Iris pigment epithelial cell (primary cell): ENCODE measurements at regions not wholly inside any gene's neighbourhood (a gene's known extent, or its start where the extent isn't known, plus 50 kb on each side); places are given as distances from the start of the nearest gene placed in this dataset.

Source experiments
- DNase-seq: peaks from one replicate; pipeline ENCODE4 v3.0.0-alpha.2; 2011; ENCODE audit warnings: low read depth

GRCh38 chr12:83821967-83822366 is 1090.6 kb downstream of the SLC6A15 start:
- no peak for DNase-seq

GRCh38 chr12:83818881-83819280 is 1093.7 kb downstream of the SLC6A15 start:
- peak; percentile 91 for DNase-seq

- DNase-seq = no peak
Observed at GRCh38 chr12:83817730-83818129, 1094.9 kb downstream of the SLC6A15 start.

GRCh38 chr12:83808591-83808990 is 1104.0 kb downstream of the SLC6A15 start:
- no peak for DNase-seq

GRCh38 chr12:83807871-83808270 is 1104.7 kb downstream of the SLC6A15 start:
- no peak for DNase-seq

GRCh38 chr12:83805873-83806272 is 1106.7 kb downstream of the SLC6A15 start:
- DNase-seq = no peak

GRCh38 chr12:83805156-83805772 is 1107.3 kb downstream of the SLC6A15 start:
- DNase-seq = no peak

GRCh38 chr12:83801972-83802371 is 1110.6 kb downstream of the SLC6A15 start:
- no peak for DNase-seq

- no peak for DNase-seq
Observed at GRCh38 chr12:83800022-83800421, 1112.6 kb downstream of the SLC6A15 start.

GRCh38 chr12:83796531-83796930 is 1109.8 kb downstream of the TMTC2 start:
- no peak for DNase-seq

GRCh38 chr12:83793616-83794015 is 1106.9 kb downstream of the TMTC2 start:
- peak; percentile 16 for DNase-seq

- no peak for DNase-seq
Observed at GRCh38 chr12:83784298-83784890, 1097.7 kb downstream of the TMTC2 start.

- DNase-seq = no peak
Observed at GRCh38 chr12:83779526-83779925, 1092.8 kb downstream of the TMTC2 start.

GRCh38 chr12:83769151-83769550 is 1082.4 kb downstream of the TMTC2 start:
- no peak for DNase-seq

- DNase-seq = no peak
Observed at GRCh38 chr12:83767723-83768122, 1081.0 kb downstream of the TMTC2 start.

GRCh38 chr12:83763425-83763824 is 1076.7 kb downstream of the TMTC2 start:
- DNase-seq = peak; percentile 10

GRCh38 chr12:83759906-83760305 is 1073.2 kb downstream of the TMTC2 start:
- DNase-seq = no peak

- DNase-seq = no peak
Observed at GRCh38 chr12:83758888-83759631, 1072.4 kb downstream of the TMTC2 start.

GRCh38 chr12:83753904-83754303 is 1067.2 kb downstream of the TMTC2 start:
- DNase-seq = no peak

- DNase-seq = no peak
Observed at GRCh38 chr12:83753205-83753604, 1066.5 kb downstream of the TMTC2 start.

GRCh38 chr12:83739607-83740006 is 1052.9 kb downstream of the TMTC2 start:
- no peak for DNase-seq

- no peak for DNase-seq
Observed at GRCh38 chr12:83710851-83711250, 1024.1 kb downstream of the TMTC2 start.

- DNase-seq = no peak
Observed at GRCh38 chr12:83709899-83710298, 1023.2 kb downstream of the TMTC2 start.
